OCI-LY1 (cell line): ENCODE measurements at regions not wholly inside any gene's neighbourhood (a gene's known extent, or its start where the extent isn't known, plus 50 kb on each side); places are given as distances from the start of the nearest gene placed in this dataset.

ENCODE experiments used
- CTCF ChIP-seq: fragments of 200-600 bp; sonication (generic), shearing (Covaris generic); IDR thresholded peaks from 2 replicates; pipeline ENCODE4 v1.5.1; 2017; ENCODE audit warnings: mild to moderate bottlenecking, antibody characterized with exemption, low read length, moderate library complexity, mixed read lengths
- EZH2 ChIP-seq: fragments of 200-600 bp; sonication (generic), shearing (Covaris generic); IDR thresholded peaks from 2 replicates; pipeline ENCODE4 v1.8.0; 2017; ENCODE audit warnings: borderline replicate concordance, mixed run types, mild to moderate bottlenecking, antibody characterized with exemption, low read length, moderate library complexity, mixed read lengths

- TF ChIP-seq CTCF (no peak), EZH2 (no peak)
These were observed 291.7 kb downstream of the FAM43A start for GRCh38 chr3:194977356-194977755.
